ENCODE measurements at regions not wholly inside any gene's neighbourhood (a gene's known extent, or its start where the extent isn't known, plus 50 kb on each side); places are given as distances from the start of the nearest gene placed in this dataset.

DNA sequence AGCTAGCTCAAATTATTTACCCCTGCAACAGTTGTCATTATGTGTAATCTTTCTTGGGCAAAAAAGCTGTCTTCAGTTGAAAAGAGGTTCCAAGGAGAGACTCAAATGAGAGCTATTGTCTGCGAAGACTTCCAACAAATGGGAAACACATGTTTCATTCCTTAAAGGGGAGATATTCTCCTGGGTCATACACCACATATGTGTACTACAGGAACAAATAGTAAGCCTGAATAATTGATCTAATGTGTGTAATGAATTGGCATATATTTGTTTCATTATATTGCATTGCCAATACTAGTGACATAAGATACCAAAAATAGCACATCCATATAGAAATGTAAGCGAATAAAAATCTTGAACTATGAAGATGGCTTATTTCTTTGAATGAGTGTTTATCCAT is 950.9 kb upstream of the NDST4 start:
- Histone ChIP-seq H3K9me3 (ENCODE audit: low read depth) (no peaks in the 10 kb centered on the region), H3K27me3 (no peaks in the 10 kb centered on the region), H3K4me3 (no peak overlapping the region), H3K36me3 (no peaks in the 10 kb centered on the region), H3K27ac (no peak overlapping the region), H3K4me1 (ENCODE audit: low read depth) (no peaks in the 10 kb centered on the region)
- TF ChIP-seq, protein P1, sequence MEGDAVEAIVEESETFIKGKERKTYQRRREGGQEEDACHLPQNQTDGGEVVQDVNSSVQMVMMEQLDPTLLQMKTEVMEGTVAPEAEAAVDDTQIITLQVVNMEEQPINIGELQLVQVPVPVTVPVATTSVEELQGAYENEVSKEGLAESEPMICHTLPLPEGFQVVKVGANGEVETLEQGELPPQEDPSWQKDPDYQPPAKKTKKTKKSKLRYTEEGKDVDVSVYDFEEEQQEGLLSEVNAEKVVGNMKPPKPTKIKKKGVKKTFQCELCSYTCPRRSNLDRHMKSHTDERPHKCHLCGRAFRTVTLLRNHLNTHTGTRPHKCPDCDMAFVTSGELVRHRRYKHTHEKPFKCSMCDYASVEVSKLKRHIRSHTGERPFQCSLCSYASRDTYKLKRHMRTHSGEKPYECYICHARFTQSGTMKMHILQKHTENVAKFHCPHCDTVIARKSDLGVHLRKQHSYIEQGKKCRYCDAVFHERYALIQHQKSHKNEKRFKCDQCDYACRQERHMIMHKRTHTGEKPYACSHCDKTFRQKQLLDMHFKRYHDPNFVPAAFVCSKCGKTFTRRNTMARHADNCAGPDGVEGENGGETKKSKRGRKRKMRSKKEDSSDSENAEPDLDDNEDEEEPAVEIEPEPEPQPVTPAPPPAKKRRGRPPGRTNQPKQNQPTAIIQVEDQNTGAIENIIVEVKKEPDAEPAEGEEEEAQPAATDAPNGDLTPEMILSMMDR (IDR thresholded peaks at IDR 0.05; ENCODE audit: low read depth, low read length), result no peak
- no peak for DNase-seq (ENCODE audit: low read depth in 1 of 2, low spot score in 1 of 2)

DNA sequence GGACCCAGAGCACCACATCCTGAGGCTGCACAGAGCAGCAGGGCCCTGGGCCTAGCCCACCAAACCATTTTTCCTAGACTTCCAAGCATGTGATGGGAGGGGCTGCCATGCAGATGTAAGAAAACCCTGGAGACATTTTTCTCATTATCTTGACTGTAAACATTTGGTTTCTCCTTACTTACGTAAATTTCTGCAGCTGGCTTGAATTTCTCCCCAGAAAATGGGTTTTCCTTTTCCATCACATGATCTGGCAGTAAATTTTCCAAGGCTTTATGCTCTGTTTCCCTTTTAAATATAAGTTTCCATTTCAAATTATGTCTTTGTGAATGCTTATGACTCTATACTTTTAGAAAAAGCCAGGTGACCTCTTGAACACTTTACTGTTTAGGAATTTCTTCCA is 945.9 kb upstream of the NDST4 start:
- H3K27ac ChIP-seq, result no peak overlapping the region
- no peaks in the 10 kb centered on the region for H3K36me3 ChIP-seq
- H3K4me1 ChIP-seq (ENCODE audit: low read depth), result no peaks in the 10 kb centered on the region
- TF ChIP-seq, protein P1 (IDR thresholded peaks at IDR 0.05; ENCODE audit: low read depth, low read length), result no peak
- H3K9me3 ChIP-seq (ENCODE audit: low read depth), result no peaks in the 10 kb centered on the region
- DNase-seq (ENCODE audit: low read depth in 1 of 2, low spot score in 1 of 2), result no peak
- no peaks in the 10 kb centered on the region for H3K27me3 ChIP-seq
- no peak overlapping the region for H3K4me3 ChIP-seq

DNA sequence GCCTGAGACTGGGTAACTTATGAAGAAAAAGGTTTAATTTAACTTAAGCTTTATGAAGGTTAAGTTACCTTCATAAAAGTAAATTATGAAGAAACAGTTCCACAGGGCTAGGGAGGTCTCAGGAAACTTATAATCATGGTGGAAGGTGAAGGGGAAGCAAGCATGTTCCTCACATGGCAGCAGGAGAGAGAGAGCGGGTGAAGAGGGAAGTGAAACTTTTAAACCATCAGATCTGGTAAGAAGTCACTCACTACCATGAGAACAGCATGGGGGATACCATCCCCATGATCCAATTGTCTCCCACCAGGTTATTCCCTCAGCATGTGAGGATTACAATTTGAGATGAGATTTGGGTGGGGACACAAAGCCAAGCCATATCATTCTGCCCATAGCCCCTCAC is 944.7 kb upstream of the NDST4 start:
- no peak overlapping the region for H3K4me3 ChIP-seq
- H3K36me3 ChIP-seq, result no peaks in the 10 kb centered on the region
- H3K27ac ChIP-seq, result no peak overlapping the region
- H3K4me1 ChIP-seq (ENCODE audit: low read depth), result no peaks in the 10 kb centered on the region
- H3K27me3 ChIP-seq, result no peaks in the 10 kb centered on the region
- TF ChIP-seq, protein P1 (IDR thresholded peaks at IDR 0.05; ENCODE audit: low read depth, low read length), result no peak
- H3K9me3 ChIP-seq (ENCODE audit: low read depth), result no peaks in the 10 kb centered on the region
- no peak for DNase-seq (ENCODE audit: low read depth in 1 of 2, low spot score in 1 of 2)

DNA sequence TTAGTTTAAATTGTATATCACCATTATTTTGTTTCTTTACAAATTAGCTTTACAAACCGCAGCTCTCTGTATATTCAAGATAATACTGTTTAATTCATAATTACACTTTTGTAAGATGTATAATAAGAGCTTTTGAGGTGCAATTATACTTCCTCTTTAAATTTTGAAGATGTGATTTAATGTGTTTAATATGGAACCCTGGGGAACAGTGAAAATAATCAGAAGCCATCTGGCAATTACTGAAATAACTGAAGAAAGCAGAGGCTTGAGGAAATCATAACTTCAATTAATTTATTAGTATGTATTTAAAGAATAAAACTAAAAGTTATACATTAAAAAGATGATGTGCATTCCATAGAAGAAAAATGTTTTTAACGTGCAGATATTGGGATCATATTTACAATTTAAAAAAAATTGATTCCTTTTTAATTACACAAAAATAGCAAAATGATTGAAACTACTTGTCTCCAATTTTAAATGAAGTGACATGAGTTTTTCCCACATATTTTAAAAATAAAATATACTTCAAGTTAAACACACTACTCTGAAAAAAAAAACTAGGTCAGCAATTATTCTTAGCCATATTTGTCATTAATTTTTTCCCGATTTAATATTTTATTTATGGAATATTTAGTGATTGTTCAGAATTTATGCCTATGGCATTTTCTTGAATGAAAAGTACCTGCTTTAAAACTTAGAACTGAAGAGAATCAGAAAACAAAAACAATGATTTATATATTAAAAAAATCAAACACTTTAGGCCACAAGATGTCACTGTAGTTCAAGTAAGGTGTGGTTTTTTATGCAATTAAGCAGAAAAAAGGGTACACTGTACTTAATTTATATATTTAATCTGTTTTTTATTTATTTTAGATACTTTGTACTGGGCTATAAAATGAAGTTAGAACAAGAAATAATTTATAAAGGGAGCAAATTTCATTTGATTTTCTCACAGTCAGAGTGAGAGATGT is 942.7 kb upstream of the NDST4 start:
- Histone ChIP-seq H3K4me3 (no peak overlapping the region), H3K36me3 (no peaks in the 10 kb centered on the region), H3K27ac (no peak overlapping the region), H3K9me3 (ENCODE audit: low read depth) (no peaks in the 10 kb centered on the region), H3K27me3 (no peaks in the 10 kb centered on the region), H3K4me1 (ENCODE audit: low read depth) (no peaks in the 10 kb centered on the region)
- DNase-seq (ENCODE audit: low read depth in 1 of 2, low spot score in 1 of 2), result peak in 1 of 2 donors; percentile 8
- TF ChIP-seq, protein P1 (IDR thresholded peaks at IDR 0.05; ENCODE audit: low read depth, low read length), result peak; percentile 9

DNA sequence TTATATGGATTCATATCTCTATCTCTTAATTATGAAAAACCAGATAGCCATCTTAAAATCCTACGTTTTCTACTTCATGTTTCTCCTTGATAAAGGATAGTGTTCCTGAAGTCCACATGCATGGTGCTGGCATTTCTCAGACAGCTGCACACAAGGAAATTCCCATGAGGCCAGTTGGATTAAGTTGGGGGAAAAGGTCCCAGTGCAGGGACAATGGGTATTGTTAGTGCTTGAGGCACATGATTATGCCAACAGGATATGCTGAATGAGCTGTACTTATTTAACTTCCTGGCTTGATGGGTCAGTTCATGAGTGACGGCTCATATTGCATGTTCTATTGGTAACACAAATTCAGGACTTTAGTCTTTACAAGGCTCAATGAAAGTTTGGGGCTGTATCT is 913.9 kb upstream of the NDST4 start:
- TF ChIP-seq, protein P1 (IDR thresholded peaks at IDR 0.05; ENCODE audit: low read depth, low read length), result no peak
- Histone ChIP-seq H3K9me3 (ENCODE audit: low read depth) (no peaks in the 10 kb centered on the region), H3K27ac (no peak overlapping the region), H3K4me3 (no peak overlapping the region), H3K27me3 (no peaks in the 10 kb centered on the region), H3K36me3 (no peaks in the 10 kb centered on the region), H3K4me1 (ENCODE audit: low read depth) (peaks cover 6% of the 10 kb centered on the region)
- DNase-seq (ENCODE audit: low read depth in 1 of 2, low spot score in 1 of 2), result no peak
